IMR-90 (cell line): ENCODE measurements at regions not wholly inside any gene's neighbourhood (a gene's known extent, or its start where the extent isn't known, plus 50 kb on each side); places are given as distances from the start of the nearest gene placed in this dataset.

Source experiments
- ATAC-seq: fragments of 200-7000 bp; cut with Tn5 transposase; 2 replicates; pipeline ENCODE4 v1.9.1; 2020; ENCODE audit warnings: low read depth, mild to moderate bottlenecking, moderate library complexity
- BruUV-seq: library from RNA; stranded (reverse); fragments of 400-500 nt; replicated peaks from 2 replicates; lab custom pipeline; 2021; lab: Mats Ljungman, UMichigan
- CTCF ChIA-PET: fragments of 300-600 bp; formaldehyde crosslinking; extraction: SDS; loops from one replicate; lab custom pipeline; 2021; ENCODE audit warnings: antibody characterized with exemption; lab: Yijun Ruan, JAX
- POLR2A ChIA-PET: fragments of 300-600 bp; sonication (Branson Sonifier 250); formaldehyde crosslinking; loops from one replicate; lab custom pipeline; 2022; ENCODE audit warnings: antibody characterized with exemption; ENCODE audit not compliant: unreplicated experiment; lab: Charles Lee
- DNase-seq: peaks from one replicate; pipeline ENCODE4 v3.0.0; 2013
- H2AFZ ChIP-seq: replicated peaks from 2 replicates; pipeline ENCODE3; 2013; ENCODE audit warnings: low read length, mild to moderate bottlenecking; ENCODE audit not compliant: poor library complexity
- H2AK5ac ChIP-seq: 2 replicates; pipeline ENCODE4 v1.6.1; 2013; ENCODE audit warnings: low read depth, low read length, inconsistent platforms
- H2AK9ac ChIP-seq: replicated peaks from 2 replicates; pipeline ENCODE3; 2013; ENCODE audit warnings: mild to moderate bottlenecking, low read depth, low read length, moderate library complexity; ENCODE audit not compliant: poor library complexity
- H2BK120ac ChIP-seq: 2 replicates; pipeline ENCODE4 v1.6.1; 2013; ENCODE audit warnings: low read depth, low read length, inconsistent platforms
- H2BK15ac ChIP-seq: 3 replicates; pipeline ENCODE4 v1.6.1; 2013; ENCODE audit warnings: low read depth, low read length, inconsistent platforms
- H2BK20ac ChIP-seq: 2 replicates; pipeline ENCODE4 v1.6.1; 2013; ENCODE audit warnings: low read depth, mild to moderate bottlenecking, inconsistent platforms, low read length, moderate library complexity
- H2BK5ac ChIP-seq: 2 replicates; pipeline ENCODE4 v1.6.1; 2013; ENCODE audit warnings: mild to moderate bottlenecking, low read depth, low read length, inconsistent platforms; ENCODE audit not compliant: poor library complexity, severe bottlenecking
- H3K14ac ChIP-seq: replicated peaks from 2 replicates; pipeline ENCODE4 v1.6.1; 2013; ENCODE audit warnings: low read depth, low read length, inconsistent platforms
- H3K18ac ChIP-seq: 2 replicates; pipeline ENCODE4 v1.6.1; 2013; ENCODE audit warnings: low read depth, low read length, control low read depth
- H3K23ac ChIP-seq: 2 replicates; pipeline ENCODE4 v1.6.1; 2013; ENCODE audit warnings: low read depth, low read length, inconsistent platforms
- H3K27ac ChIP-seq: 2 replicates; pipeline ENCODE4 v1.5.1; 2013; ENCODE audit warnings: mild to moderate bottlenecking, control low read depth, low read length; ENCODE audit not compliant: insufficient read depth
- H3K27me3 ChIP-seq: 2 replicates; pipeline ENCODE4 v1.6.1; 2013; ENCODE audit warnings: low read length; ENCODE audit not compliant: control insufficient read depth, insufficient read depth
- H3K36me3 ChIP-seq: 2 replicates; pipeline ENCODE4 v1.6.1; 2013; ENCODE audit warnings: low read length, mixed read lengths; ENCODE audit not compliant: control insufficient read depth, insufficient read depth
- H3K4ac ChIP-seq: 2 replicates; pipeline ENCODE4 v1.6.1; 2013; ENCODE audit warnings: low read depth, low read length, inconsistent platforms
- H3K4me1 ChIP-seq: 2 replicates; pipeline ENCODE4 v1.6.1; 2013; ENCODE audit warnings: low read length, mixed read lengths; ENCODE audit not compliant: control insufficient read depth, insufficient read depth
- H3K4me2 ChIP-seq: 2 replicates; pipeline ENCODE4 v1.6.1; 2013; ENCODE audit warnings: low read depth, mild to moderate bottlenecking, control low read depth, low read length, moderate library complexity
- H3K4me3 ChIP-seq: 2 replicates; pipeline ENCODE4 v1.5.1; 2013; ENCODE audit warnings: low read depth, mild to moderate bottlenecking, control low read depth, low read length, moderate library complexity; ENCODE audit not compliant: insufficient read depth
- H3K56ac ChIP-seq: 2 replicates; pipeline ENCODE4 v1.6.1; 2013; ENCODE audit warnings: low read length, inconsistent platforms; ENCODE audit not compliant: insufficient read depth; ENCODE audit errors: extremely low read depth
- H3K79me1 ChIP-seq, 2 experiments: 2 replicates each; pipeline ENCODE4 v1.6.1; 2013; ENCODE audit warnings: low read length in 2 of 2, inconsistent platforms in 1 of 2, low read depth in 1 of 2
- H3K9ac ChIP-seq: 2 replicates; pipeline ENCODE4 v1.6.1; 2013; ENCODE audit warnings: low read depth, low read length, control low read depth
- H3K9me1 ChIP-seq: 2 replicates; pipeline ENCODE4 v1.6.1; 2013; ENCODE audit warnings: low read length, inconsistent platforms; ENCODE audit not compliant: insufficient read depth
- H3K9me3 ChIP-seq: 2 replicates; pipeline ENCODE4 v1.6.1; 2013; ENCODE audit warnings: low read length; ENCODE audit not compliant: control insufficient read depth, insufficient read depth
- H4K20me1 ChIP-seq: 2 replicates; pipeline ENCODE4 v1.6.1; 2013; ENCODE audit warnings: low read length, inconsistent platforms; ENCODE audit not compliant: insufficient read depth
- H4K5ac ChIP-seq: 2 replicates; pipeline ENCODE4 v1.6.1; 2013; ENCODE audit warnings: mild to moderate bottlenecking, low read depth, low read length, control low read depth
- H4K8ac ChIP-seq, 2 experiments: 2 replicates each; pipeline ENCODE4 v1.6.1; 2013; ENCODE audit warnings: low read depth in 2 of 2, low read length in 2 of 2, control low read depth in 1 of 2, inconsistent platforms in 1 of 2
- H4K91ac ChIP-seq: 2 replicates; pipeline ENCODE4 v1.6.1; 2013; ENCODE audit warnings: low read depth, low read length, inconsistent platforms; ENCODE audit not compliant: insufficient read depth
- RFX5 ChIP-seq: IDR thresholded peaks from 2 replicates; pipeline ENCODE4 v1.8.0; 2012; ENCODE audit warnings: low read depth, mild to moderate bottlenecking, low read length, moderate library complexity
- SMC3 ChIP-seq: fragments of 150-350 bp; IDR thresholded peaks from 2 replicates; pipeline ENCODE4 v1.6.1; 2016; ENCODE audit warnings: low read depth, mild to moderate bottlenecking, antibody characterized with exemption, low read length, moderate library complexity
- WGBS, 2 experiments: methylation state at CpG; one replicate each; pipeline versions ENCODE4 v1.1.5 to v1.1.7; 2013; ENCODE audit warnings: missing lambda C conversion rate in 2 of 2; ENCODE audit not compliant: insufficient read length in 1 of 2; ENCODE audit errors: extremely low coverage in 2 of 2; 5-methylcytosine and 5-hydroxymethylcytosine counted together
- dilution Hi-C: fragments of 300-500 bp; cut with HindIII; formaldehyde crosslinking; loops from one replicate; pipeline ENCODE4 v1.14.3; 2018; ENCODE audit warnings: low sequenced_read_pairs; ENCODE audit not compliant: unreplicated experiment
- in situ Hi-C: fragments of 300-500 bp; cut with MboI; formaldehyde crosslinking; loops from 3 replicates; pipeline ENCODE4 v1.14.3; 2019; ENCODE audit warnings: low sequenced_read_pairs, inconsistent platforms, mixed read lengths
- intact Hi-C: fragments of 100-400 bp; cut with micrococcal nuclease; formaldehyde crosslinking; loops from 2 replicates; pipeline ENCODE4 v1.10.0; 2022

DNA sequence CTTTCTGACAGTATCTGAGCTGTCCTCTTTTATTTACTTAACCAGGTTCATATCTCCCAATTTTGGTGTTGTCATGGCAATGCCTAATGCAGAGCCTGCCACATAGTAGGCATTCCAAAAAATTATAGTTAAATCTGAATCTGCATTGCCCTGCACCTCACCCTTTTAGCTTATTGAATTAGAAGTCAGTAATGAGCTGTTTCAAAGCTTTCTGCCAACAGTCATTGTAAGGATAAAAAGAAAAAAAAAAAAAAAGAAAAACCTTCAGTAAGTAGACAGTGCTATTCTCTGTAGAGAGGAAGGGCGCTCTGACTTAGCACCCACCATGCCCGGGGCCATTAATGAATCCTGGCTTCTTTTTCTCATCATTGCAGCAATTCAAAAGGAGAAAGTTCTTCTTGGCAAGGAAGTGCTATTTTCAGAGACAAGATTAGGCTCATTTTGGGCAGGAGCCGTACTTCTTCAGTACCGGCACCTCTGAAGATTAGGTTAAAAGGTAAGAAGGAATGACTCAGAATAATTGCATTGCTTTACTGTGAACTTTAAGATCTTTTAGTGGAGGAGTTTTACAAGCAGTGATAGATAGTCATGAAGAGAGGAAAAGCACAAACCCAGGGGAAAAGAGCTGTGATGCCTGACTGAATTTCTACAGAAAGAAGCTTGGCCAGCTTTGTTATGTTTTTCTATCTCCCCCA lies 2041.2 kb upstream of the PIK3C3 start:
- H3K56ac ChIP-seq = no peak overlapping the region
- H3K36me3 ChIP-seq = no peaks in the 10 kb centered on the region
- no peak overlapping the region for H3K9ac ChIP-seq
- no peak overlapping the region for H3K18ac ChIP-seq
- H3K9me1 ChIP-seq = no peaks in the 10 kb centered on the region
- H2AK5ac ChIP-seq = no peak overlapping the region
- BruUV-seq = no TSS peak
- no peak overlapping the region for H3K27ac ChIP-seq
- no peak overlapping the region for H2AK9ac ChIP-seq
- no peak overlapping the region for H2BK20ac ChIP-seq
- no peak overlapping the region for H4K8ac ChIP-seq
- no peak overlapping the region for H3K23ac ChIP-seq
- H3K4me1 ChIP-seq = no peaks in the 10 kb centered on the region
- H4K91ac ChIP-seq = no peak overlapping the region
- in situ Hi-C loops (no loop called here), intact Hi-C loops (no loop called here), dilution Hi-C loops (no loop called here)
- H2BK5ac ChIP-seq = no peak overlapping the region
- H3K27me3 ChIP-seq = no peaks in the 10 kb centered on the region
- H2BK15ac ChIP-seq = no peak overlapping the region
- no peaks in the 10 kb centered on the region for H3K79me1 ChIP-seq
- H3K4ac ChIP-seq = no peak overlapping the region
- H4K20me1 ChIP-seq = no peaks in the 10 kb centered on the region
- no peak overlapping the region for H3K4me3 ChIP-seq
- no peak overlapping the region for H3K14ac ChIP-seq
- TF ChIP-seq SMC3 (no peak), RFX5 (no peak)
- DNase-seq = no peak
- no peak overlapping the region for H3K4me2 ChIP-seq
- ChIA-PET CTCF (no interaction called here), POLR2A (no interaction called here)
- no peak overlapping the region for H2AFZ ChIP-seq
- WGBS, 2 experiments = 80% methylated on average over 1 of the region's 4 CpGs; no CpG with 5 or more reads in 1 of the 2 experiments
- no peaks in the 10 kb centered on the region for H3K9me3 ChIP-seq
- no peak for ATAC-seq
- H2BK120ac ChIP-seq = no peak overlapping the region
- H4K5ac ChIP-seq = no peak overlapping the region
